Activated B cell treated with CpG ODN at 0.5 μM for 24 hours (primary cell): ENCODE measurements at regions not wholly inside any gene's neighbourhood (a gene's known extent, or its start where the extent isn't known, plus 50 kb on each side); places are given as distances from the start of the nearest gene placed in this dataset.

Source experiments
- ATAC-seq: fragments of 200-7000 bp; cut with Tn5 transposase; one replicate; pipeline ENCODE4 v1.10.0; 2021; ENCODE audit warnings: low read depth, mild to moderate bottlenecking, moderate library complexity
- CTCF ChIA-PET: fragments of 350-600 bp; sonication (Branson Sonifier 250); formaldehyde crosslinking; loops from one replicate; lab custom pipeline; 2021; ENCODE audit warnings: antibody characterized with exemption; lab: Charles Lee
- POLR2A ChIA-PET: fragments of 350-600 bp; sonication (Branson Sonifier 250); formaldehyde crosslinking; loops from one replicate; lab custom pipeline; 2021; ENCODE audit warnings: antibody characterized with exemption; lab: Charles Lee
- DNase-seq: peaks from one replicate; pipeline ENCODE4 v3.0.0; 2022
- H3K27ac Mint-ChIP-seq: one replicate; pipeline ENCODE4 v1.8.0; 2020; ENCODE audit warnings: mixed read lengths
- H3K27me3 Mint-ChIP-seq: one replicate; pipeline ENCODE4 v1.8.0; 2021; ENCODE audit warnings: mixed read lengths
- H3K36me3 Mint-ChIP-seq: one replicate; pipeline ENCODE4 v1.8.0; 2021; ENCODE audit warnings: low read depth, mixed read lengths
- H3K4me1 Mint-ChIP-seq: one replicate; pipeline ENCODE4 v1.8.0; 2021; ENCODE audit warnings: mixed read lengths
- H3K4me3 Mint-ChIP-seq: one replicate; pipeline ENCODE4 v1.8.0; 2020; ENCODE audit warnings: mild to moderate bottlenecking, mixed read lengths
- H3K9me3 Mint-ChIP-seq: one replicate; pipeline ENCODE4 v1.8.0; 2020; ENCODE audit warnings: mixed read lengths
- CTCF ChIP-seq: fragments of 200-600 bp; IDR thresholded peaks from one replicate; pipeline ENCODE4 v1.8.0; 2022; ENCODE audit warnings: antibody characterized with exemption, mild to moderate bottlenecking
- intact Hi-C: fragments of 100-400 bp; cut with micrococcal nuclease; formaldehyde crosslinking; loops from one replicate; pipeline ENCODE4 v1.15.1; 2024

GRCh38 chr2:67792681-67793091 is 270.1 kb downstream of the C1D start:
- no peak for TF ChIP-seq CTCF
- POLR2A ChIA-PET = no interaction called here
- Mint-ChIP-seq H3K4me3 (no peak overlapping the region), H3K9me3 (no peaks in the 10 kb centered on the region), H3K36me3 (no peaks in the 10 kb centered on the region), H3K27ac (no peak overlapping the region), H3K27me3 (peaks cover 19% of the 10 kb centered on the region), H3K4me1 (no peaks in the 10 kb centered on the region)
- CTCF ChIA-PET = no interaction called here
- no peak for DNase-seq
- intact Hi-C loops = no loop called here
- ATAC-seq = no peak

- POLR2A ChIA-PET = no interaction called here
- H3K4me3 Mint-ChIP-seq = no peak overlapping the region
- no peaks in the 10 kb centered on the region for H3K9me3 Mint-ChIP-seq
- peaks cover 18% of the 10 kb centered on the region for H3K27me3 Mint-ChIP-seq
- CTCF ChIA-PET = no interaction called here
- H3K36me3 Mint-ChIP-seq = no peaks in the 10 kb centered on the region
- H3K27ac Mint-ChIP-seq = no peak overlapping the region
- no peaks in the 10 kb centered on the region for H3K4me1 Mint-ChIP-seq
- DNase-seq = no peak
- intact Hi-C loops = no loop called here
- no peak for TF ChIP-seq CTCF
- no peak for ATAC-seq
Observed at GRCh38 chr2:67797801-67798540, 264.8 kb downstream of the C1D start.

- ATAC-seq (no peak), DNase-seq (no peak)
- H3K27ac Mint-ChIP-seq = no peak overlapping the region
- no peak for TF ChIP-seq CTCF
- no peak overlapping the region for H3K4me3 Mint-ChIP-seq
- H3K4me1 Mint-ChIP-seq = no peaks in the 10 kb centered on the region
- ChIA-PET CTCF (no interaction called here), POLR2A (no interaction called here)
- intact Hi-C loops = no loop called here
- no peaks in the 10 kb centered on the region for H3K36me3 Mint-ChIP-seq
- no peaks in the 10 kb centered on the region for H3K9me3 Mint-ChIP-seq
- peaks cover 19% of the 10 kb centered on the region for H3K27me3 Mint-ChIP-seq
Observed at GRCh38 chr2:67798541-67799160, 264.2 kb downstream of the C1D start.

- Mint-ChIP-seq H3K27me3 (peaks cover 17% of the 10 kb centered on the region), H3K9me3 (no peaks in the 10 kb centered on the region), H3K27ac (no peak overlapping the region), H3K4me1 (no peaks in the 10 kb centered on the region), H3K4me3 (no peak overlapping the region), H3K36me3 (no peaks in the 10 kb centered on the region)
- intact Hi-C loops = no loop called here
- TF ChIP-seq CTCF = no peak
- ATAC-seq (no peak), DNase-seq (no peak)
- ChIA-PET POLR2A (no interaction called here), CTCF (no interaction called here)
Observed at GRCh38 chr2:67799886-67800285, 262.9 kb downstream of the C1D start.

GRCh38 chr2:67802291-67802690 is 260.5 kb downstream of the C1D start:
- DNase-seq = no peak
- peaks cover 2% of the 10 kb centered on the region for H3K9me3 Mint-ChIP-seq
- no peaks in the 10 kb centered on the region for H3K4me1 Mint-ChIP-seq
- ChIA-PET CTCF (no interaction called here), POLR2A (no interaction called here)
- peaks cover 10% of the 10 kb centered on the region for H3K27me3 Mint-ChIP-seq
- no peaks in the 10 kb centered on the region for H3K36me3 Mint-ChIP-seq
- no peak overlapping the region for H3K27ac Mint-ChIP-seq
- intact Hi-C loops = no loop called here
- H3K4me3 Mint-ChIP-seq = no peak overlapping the region
- no peak for ATAC-seq
- TF ChIP-seq CTCF = no peak
